A549 (cell line): ENCODE measurements at regions not wholly inside any gene's neighbourhood (a gene's known extent, or its start where the extent isn't known, plus 50 kb on each side); places are given as distances from the start of the nearest gene placed in this dataset.
A peak's percentile ranks its signal among the peaks of the same experiment; 100 is the strongest.

Source experiments
- ATAC-seq, 2 experiments: fragments of 200-7000 bp in 1 of 2; fragments of >200 bp in 1 of 2; cut with Nextera tagmentation in 1 of 2; cut with Tn5 transposase in 1 of 2; 3 replicates each; pipeline versions ENCODE4 v1.8.0 to v1.9.1; 2018 to 2020; ENCODE audit warnings: mild to moderate bottlenecking in 1 of 2, moderate library complexity in 1 of 2
- CTCF ChIA-PET: fragments of 300-600 bp; sonication (Branson Sonifier 250); formaldehyde crosslinking; extraction: SDS; loops from one replicate; lab custom pipeline; 2021; ENCODE audit warnings: antibody characterized with exemption, inconsistent platforms; lab: Yijun Ruan, JAX
- POLR2A ChIA-PET: fragments of 350-600 bp; formaldehyde crosslinking; extraction: SDS; loops from one replicate; lab custom pipeline; 2021; ENCODE audit warnings: antibody characterized with exemption, inconsistent platforms; lab: Yijun Ruan, JAX
- DNase-seq, 2 experiments: peaks; one replicate each; pipeline versions ENCODE4 v3.0.0 to v3.0.0-alpha.2; 2011 to 2016; ENCODE audit warnings: low read depth in 1 of 2, low spot score in 1 of 2
- FAIRE-seq: peaks from 2 replicates; lab custom pipeline; 2011; peaks lifted over from hg19 to GRCh38; lab: Jason Lieb, UNC
- H3K27ac ChIP-seq, 2 experiments: fragments of >200 bp; sonication (Bioruptor Twin); formaldehyde crosslinking; 3 replicates each; pipeline ENCODE4 v1.5.1; 2016 to 2017
- H3K4me1 ChIP-seq: fragments of >200 bp; sonication (Bioruptor Twin); formaldehyde crosslinking; 3 replicates; pipeline ENCODE4 v1.6.1; 2016
- H3K4me2 ChIP-seq: fragments of >200 bp; sonication (Bioruptor Twin); formaldehyde crosslinking; 3 replicates; pipeline ENCODE4 v1.6.1; 2016
- H3K4me3 ChIP-seq: fragments of >200 bp; sonication (Bioruptor Twin); formaldehyde crosslinking; 3 replicates; pipeline ENCODE4 v1.5.1; 2016
- H3K9me3 ChIP-seq: fragments of >200 bp; sonication (Bioruptor Twin); formaldehyde crosslinking; 3 replicates; pipeline ENCODE4 v1.6.1; 2016
- ATOH8 ChIP-seq: fragments of 250-450 bp; sonication (Bioruptor Pico); IDR thresholded peaks from 2 replicates; pipeline ENCODE4 v1.5.0; 2020; ENCODE audit warnings: low read depth, mild to moderate bottlenecking, moderate library complexity
- CEBPB ChIP-seq, 2 experiments: fragments of >200 bp in 1 of 2; sonication (Bioruptor Twin) in 1 of 2; formaldehyde crosslinking in 1 of 2; IDR thresholded peaks; 2 replicates each; pipeline ENCODE4 v1.6.1; 2012 to 2016
- CHD2 ChIP-seq: fragments of 150-350 bp; IDR thresholded peaks from 2 replicates; pipeline ENCODE4 v1.6.1; 2014; ENCODE audit warnings: low read length; ENCODE audit not compliant: partially characterized antibody
- CTCF ChIP-seq: fragments of >200 bp; sonication (Bioruptor Twin); formaldehyde crosslinking; IDR thresholded peaks from 3 replicates; pipeline ENCODE4 v1.5.1; 2016
- EP300 ChIP-seq, 2 experiments: fragments of >200 bp; sonication (Bioruptor Twin); formaldehyde crosslinking; IDR thresholded peaks; 2 replicates in 1 of 2; 3 replicates in 1 of 2; pipeline ENCODE4 v1.6.1; 2016 to 2017
- ESRRA ChIP-seq: fragments of 150-350 bp; IDR thresholded peaks from 2 replicates; pipeline ENCODE4 v1.6.1; 2014; ENCODE audit warnings: mild to moderate bottlenecking, low read length, borderline replicate concordance
- FOXS1 ChIP-seq: fragments of 250-450 bp; sonication (Bioruptor Pico); IDR thresholded peaks from 2 replicates; pipeline ENCODE4 v1.5.0; 2020; ENCODE audit warnings: mild to moderate bottlenecking, moderate library complexity
- HEYL ChIP-seq: fragments of 250-450 bp; sonication (Bioruptor Pico); IDR thresholded peaks from 2 replicates; pipeline ENCODE4 v1.8.0; 2021; ENCODE audit warnings: mild to moderate bottlenecking, moderate library complexity
- HOXB13 ChIP-seq: fragments of 250-450 bp; sonication (Bioruptor Pico); IDR thresholded peaks from 2 replicates; pipeline ENCODE4 v1.5.0; 2020; ENCODE audit warnings: low read depth, mild to moderate bottlenecking, moderate library complexity
- HOXB5 ChIP-seq: fragments of 250-450 bp; sonication (Bioruptor Pico); IDR thresholded peaks from 2 replicates; pipeline ENCODE4 v1.5.0; 2020; ENCODE audit warnings: mild to moderate bottlenecking, moderate library complexity
- JUNB ChIP-seq: fragments of >200 bp; sonication (Bioruptor Twin); formaldehyde crosslinking; IDR thresholded peaks from 2 replicates; pipeline ENCODE4 v1.6.1; 2016
- KDM1A ChIP-seq: fragments of 200-600 bp; sonication (generic); IDR thresholded peaks from 2 replicates; pipeline ENCODE4 v1.6.1; 2016; ENCODE audit warnings: low read depth, mild to moderate bottlenecking
- MAFK ChIP-seq: fragments of 450-650 bp; IDR thresholded peaks from 2 replicates; pipeline ENCODE4 v1.6.1; 2014; ENCODE audit not compliant: partially characterized antibody
- NFE2L2 ChIP-seq: fragments of 150-350 bp; conservative IDR thresholded peaks from 2 replicates; pipeline ENCODE4 v1.6.1; 2014; ENCODE audit warnings: low read length
- PHF8 ChIP-seq: fragments of 200-600 bp; sonication (generic); IDR thresholded peaks from 2 replicates; pipeline ENCODE4 v1.6.1; 2016; ENCODE audit warnings: low read depth, mild to moderate bottlenecking, antibody characterized with exemption, moderate library complexity, borderline replicate concordance
- POLR2AphosphoS2 ChIP-seq: conservative IDR thresholded peaks from 2 replicates; pipeline ENCODE4 v1.6.1; 2012; ENCODE audit warnings: low read length, improper control_type of control experiment, inconsistent platforms
- RARB ChIP-seq: fragments of 250-450 bp; sonication (Bioruptor Pico); IDR thresholded peaks from 2 replicates; pipeline ENCODE4 v1.8.0; 2021; ENCODE audit warnings: mild to moderate bottlenecking, moderate library complexity
- RCOR1 ChIP-seq: fragments of 150-350 bp; IDR thresholded peaks from 2 replicates; pipeline ENCODE4 v1.6.1; 2014; ENCODE audit warnings: antibody characterized with exemption, low read length, low read depth
- REST ChIP-seq: fragments of 200-600 bp; sonication (generic); IDR thresholded peaks from 2 replicates; pipeline ENCODE4 v1.6.1; 2016; ENCODE audit warnings: antibody characterized with exemption, mild to moderate bottlenecking, moderate library complexity
- RFX5 ChIP-seq: fragments of 450-650 bp; IDR thresholded peaks from 2 replicates; pipeline ENCODE4 v1.7.1; 2014; ENCODE audit warnings: antibody characterized with exemption, mild to moderate bottlenecking, moderate library complexity
- RNF2 ChIP-seq: fragments of 200-600 bp; sonication (generic); IDR thresholded peaks from 2 replicates; pipeline ENCODE4 v1.6.1; 2016; ENCODE audit warnings: low read depth, mild to moderate bottlenecking, antibody characterized with exemption, moderate library complexity, borderline replicate concordance
- SMC3 ChIP-seq: fragments of >200 bp; sonication (Bioruptor Twin); formaldehyde crosslinking; IDR thresholded peaks from 3 replicates; pipeline ENCODE4 v1.6.1; 2018; ENCODE audit warnings: inconsistent platforms
- SREBF2 ChIP-seq: fragments of 450-650 bp; IDR thresholded peaks from 2 replicates; pipeline ENCODE4 v1.6.1; 2014; ENCODE audit warnings: mild to moderate bottlenecking, moderate library complexity
- ZC3H11A ChIP-seq: fragments of 450-650 bp; IDR thresholded peaks from 2 replicates; pipeline ENCODE4 v1.6.1; 2014; ENCODE audit warnings: antibody characterized with exemption, mild to moderate bottlenecking
- ZNF302 ChIP-seq: fragments of 250-450 bp; sonication (Bioruptor Pico); IDR thresholded peaks from 2 replicates; pipeline ENCODE4 v1.9.0; 2021; ENCODE audit warnings: inconsistent platforms, mild to moderate bottlenecking, moderate library complexity
- ZSCAN20 ChIP-seq: fragments of 250-450 bp; sonication (Bioruptor Pico); IDR thresholded peaks from 2 replicates; pipeline ENCODE4 v1.8.0; 2022; ENCODE audit warnings: mild to moderate bottlenecking, moderate library complexity
- WGBS: methylation state at CpG from one replicate; pipeline ENCODE4 v1.1.6; 2017; ENCODE audit errors: missing lambda C conversion rate; 5-methylcytosine and 5-hydroxymethylcytosine counted together

GRCh38 chr1:112099979-112100378 is 110.5 kb upstream of the KCND3 start:
- 24% methylated on average over 2 of the region's 2 CpGs for WGBS
- no peak for FAIRE-seq
- POLR2A ChIA-PET: no interaction called here

GRCh38 chr1:112105557-112105956 is 116.1 kb upstream of the KCND3 start:
- H3K4me1 ChIP-seq: no peaks in the 10 kb centered on the region
- H3K4me2 ChIP-seq: no peak overlapping the region
- H3K27ac ChIP-seq: no peak overlapping the region
- H3K9me3 ChIP-seq: no peaks in the 10 kb centered on the region
- CTCF ChIA-PET: no interaction called here
- TF ChIP-seq RCOR1: no peak
- TF ChIP-seq HOXB13 (CRISPR knock-in tag): no peak
- TF ChIP-seq ZSCAN20 (CRISPR knock-in tag): no peak
- TF ChIP-seq RFX5: no peak
- no peak for TF ChIP-seq JUNB
- no peak for TF ChIP-seq RARB (CRISPR knock-in tag)
- no peak for TF ChIP-seq POLR2AphosphoS2
- no peak for TF ChIP-seq REST
- TF ChIP-seq ATOH8: no peak
- TF ChIP-seq CHD2: no peak
- TF ChIP-seq HEYL (CRISPR knock-in tag): no peak
- TF ChIP-seq RNF2: no peak
- no peak for TF ChIP-seq SREBF2
- TF ChIP-seq CTCF: no peak
- H3K4me3 ChIP-seq: no peak overlapping the region
- DNase-seq (no peak), FAIRE-seq (no peak), ATAC-seq (no peak)
- POLR2A ChIA-PET: no interaction called here
- WGBS: 4% methylated on average over 1 of the region's 1 CpG

More at GRCh38 chr1:112099979-112100378, 110.5 kb upstream of the KCND3 start:
- Histone ChIP-seq H3K4me2 (no peak overlapping the region), H3K4me1 (no peaks in the 10 kb centered on the region), H3K27ac (no peak overlapping the region), H3K4me3 (no peak overlapping the region), H3K9me3 (no peaks in the 10 kb centered on the region)
- TF ChIP-seq ESRRA: no peak
- no peak for TF ChIP-seq ZNF302 (CRISPR knock-in tag)
- TF ChIP-seq CHD2: no peak
- no peak for TF ChIP-seq EP300 (IDR thresholded peaks at IDR 0.05)
- TF ChIP-seq SMC3: no peak
- peak; percentile 52 for TF ChIP-seq MAFK
- TF ChIP-seq NFE2L2: peak; percentile 37; the same call in 1 of the 2 replicates
- no peak for TF ChIP-seq PHF8
- TF ChIP-seq CEBPB (IDR thresholded peaks at IDR 0.05): no peak
- TF ChIP-seq ZC3H11A: no peak
- no peak for TF ChIP-seq KDM1A
- TF ChIP-seq JUNB: no peak
- TF ChIP-seq FOXS1: no peak
- TF ChIP-seq POLR2AphosphoS2: no peak
- no peak for TF ChIP-seq HEYL (CRISPR knock-in tag)
- TF ChIP-seq ATOH8: no peak
- no peak for TF ChIP-seq HOXB5 (CRISPR knock-in tag)
- CTCF ChIA-PET: interaction anchor here (0.9 kb wide), 1 partner anchor 22 kb away, joined by 3 read pairs; no protein-coding TSS in a partner anchor
- ATAC-seq (no peak), DNase-seq (no peak)
